ENCODE measurements at regions not wholly inside any gene's neighbourhood (a gene's known extent, or its start where the extent isn't known, plus 50 kb on each side); places are given as distances from the start of the nearest gene placed in this dataset.

- no peaks in the 10 kb centered on the region for H4K20me1 ChIP-seq (ENCODE audit: insufficient read depth)
- no peaks in the 10 kb centered on the region for H3K36me3 ChIP-seq (ENCODE audit: insufficient read depth)
- no peaks in the 10 kb centered on the region for H3K79me2 ChIP-seq (ENCODE audit: insufficient read depth, low read depth)
- no peak for TF ChIP-seq CTCF (conservative IDR thresholded peaks at IDR 0.05; ENCODE audit: low read depth, low read length)
- no peaks in the 10 kb centered on the region for H3K27me3 ChIP-seq (ENCODE audit: insufficient read depth, low read depth)
- no peak overlapping the region for H3K4me2 ChIP-seq
- no peak overlapping the region for H2AFZ ChIP-seq (ENCODE audit: low read depth)
- no peak overlapping the region for H3K27ac ChIP-seq
- no peak overlapping the region for H3K9ac ChIP-seq
- peaks cover 6% of the 10 kb centered on the region for H3K4me1 ChIP-seq (ENCODE audit: low read depth, poor library complexity, severe bottlenecking)
- no peak overlapping the region for H3K4me3 ChIP-seq (IDR thresholded peaks at IDR 0.05; ENCODE audit: insufficient read depth, low read depth, low read length)
Measured at GRCh38 chr10:90458054-90458453, 399.8 kb downstream of the HTR7 start.

GRCh38 chr10:90458571-90458970 lies 399.3 kb downstream of the HTR7 start:
- H3K27ac ChIP-seq: no peak overlapping the region
- no peaks in the 10 kb centered on the region for H3K36me3 ChIP-seq (ENCODE audit: insufficient read depth)
- H3K4me3 ChIP-seq (IDR thresholded peaks at IDR 0.05; ENCODE audit: insufficient read depth, low read depth, low read length): no peak overlapping the region
- H3K4me1 ChIP-seq (ENCODE audit: low read depth, poor library complexity, severe bottlenecking): peaks cover 6% of the 10 kb centered on the region
- no peaks in the 10 kb centered on the region for H3K27me3 ChIP-seq (ENCODE audit: insufficient read depth, low read depth)
- TF ChIP-seq CTCF (conservative IDR thresholded peaks at IDR 0.05; ENCODE audit: low read depth, low read length): no peak
- H4K20me1 ChIP-seq (ENCODE audit: insufficient read depth): no peaks in the 10 kb centered on the region
- no peak overlapping the region for H2AFZ ChIP-seq (ENCODE audit: low read depth)
- no peak overlapping the region for H3K9ac ChIP-seq
- no peak overlapping the region for H3K4me2 ChIP-seq
- no peaks in the 10 kb centered on the region for H3K79me2 ChIP-seq (ENCODE audit: insufficient read depth, low read depth)

- H3K27ac ChIP-seq: no peak overlapping the region
- H4K20me1 ChIP-seq (ENCODE audit: insufficient read depth): no peaks in the 10 kb centered on the region
- no peak overlapping the region for H2AFZ ChIP-seq (ENCODE audit: low read depth)
- no peak overlapping the region for H3K4me2 ChIP-seq
- H3K4me1 ChIP-seq (ENCODE audit: low read depth, poor library complexity, severe bottlenecking): peaks cover 6% of the 10 kb centered on the region
- no peaks in the 10 kb centered on the region for H3K79me2 ChIP-seq (ENCODE audit: insufficient read depth, low read depth)
- H3K4me3 ChIP-seq (IDR thresholded peaks at IDR 0.05; ENCODE audit: insufficient read depth, low read depth, low read length): no peak overlapping the region
- no peak overlapping the region for H3K9ac ChIP-seq
- no peaks in the 10 kb centered on the region for H3K27me3 ChIP-seq (ENCODE audit: insufficient read depth, low read depth)
- H3K36me3 ChIP-seq (ENCODE audit: insufficient read depth): no peaks in the 10 kb centered on the region
- no peak for TF ChIP-seq CTCF (conservative IDR thresholded peaks at IDR 0.05; ENCODE audit: low read depth, low read length)
Measured at GRCh38 chr10:90461437-90462155, 396.2 kb downstream of the HTR7 start.

GRCh38 chr10:90462749-90463470 lies 394.9 kb downstream of the HTR7 start:
- Histone ChIP-seq H3K27me3 (ENCODE audit: insufficient read depth, low read depth) (no peaks in the 10 kb centered on the region), H3K9ac (no peak overlapping the region), H4K20me1 (ENCODE audit: insufficient read depth) (no peaks in the 10 kb centered on the region), H3K27ac (no peak overlapping the region), H2AFZ (ENCODE audit: low read depth) (no peak overlapping the region), H3K36me3 (ENCODE audit: insufficient read depth) (no peaks in the 10 kb centered on the region), H3K4me1 (ENCODE audit: low read depth, poor library complexity, severe bottlenecking) (peaks cover 6% of the 10 kb centered on the region), H3K4me3 (IDR thresholded peaks at IDR 0.05; ENCODE audit: insufficient read depth, low read depth, low read length) (no peak overlapping the region), H3K4me2 (no peak overlapping the region), H3K79me2 (ENCODE audit: insufficient read depth, low read depth) (no peaks in the 10 kb centered on the region)
- TF ChIP-seq CTCF (conservative IDR thresholded peaks at IDR 0.05; ENCODE audit: low read depth, low read length): no peak

All from KMS-11 (cell line).